ENCODE measurements at regions not wholly inside any gene's neighbourhood (a gene's known extent, or its start where the extent isn't known, plus 50 kb on each side); places are given as distances from the start of the nearest gene placed in this dataset.

DNA sequence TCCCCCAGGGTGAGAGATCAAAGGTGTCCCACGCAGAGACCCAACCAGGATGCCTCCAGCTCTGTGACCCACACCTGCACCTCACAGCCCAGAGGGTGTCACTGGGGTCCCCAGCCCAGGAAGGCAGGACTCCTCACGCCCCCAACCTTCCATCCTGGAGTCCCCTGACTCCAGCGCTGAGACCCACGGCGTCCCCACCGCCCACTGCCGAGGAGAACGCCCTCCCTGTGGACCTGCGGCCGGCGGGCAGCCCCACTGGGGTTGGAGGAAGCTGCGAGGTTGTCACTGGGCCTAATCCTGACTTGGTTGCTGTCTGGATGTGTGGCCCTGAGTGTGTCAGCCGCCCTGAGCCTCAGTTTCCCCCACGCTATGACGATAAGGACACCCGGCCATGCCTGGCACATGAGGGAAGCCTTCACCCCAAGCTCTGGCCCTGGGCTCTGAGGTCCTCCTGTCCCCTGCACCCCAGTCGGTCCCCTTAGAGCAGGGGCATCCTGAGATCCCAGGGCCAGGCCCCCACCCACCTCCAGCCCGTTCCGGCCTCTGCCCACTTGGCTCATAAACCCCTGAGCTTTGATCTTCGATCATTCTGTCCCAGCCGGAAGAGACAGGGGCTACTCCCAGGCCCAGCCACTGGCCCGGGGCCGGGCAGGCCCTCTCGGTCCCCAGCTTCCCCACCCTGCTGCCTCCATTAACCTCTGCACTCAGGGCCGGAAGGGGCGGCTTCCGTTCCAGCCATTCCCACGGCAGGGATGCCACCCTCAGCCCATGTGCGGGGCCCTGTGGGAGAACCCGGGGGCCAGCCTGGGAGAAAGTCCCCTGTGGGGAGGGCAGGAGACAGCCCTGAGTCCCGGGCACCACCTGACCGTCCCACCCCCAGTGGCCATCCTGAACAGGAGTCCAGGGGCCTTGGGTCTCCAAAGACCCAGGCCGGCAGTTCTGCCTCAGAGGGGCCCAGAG, 113.2 kb downstream of the MICALL2 start:
- Histone ChIP-seq H3K27me3 (ENCODE audit: control insufficient read depth, insufficient read depth, low read length) (no peaks in the 10 kb centered on the region), H3K9me3 (ENCODE audit: control insufficient read depth, insufficient read depth, low read length) (no peaks in the 10 kb centered on the region), H3K4me3 (ENCODE audit: low read depth, low read length) (no peak overlapping the region), H3K27ac (ENCODE audit: low read depth, low read length) (no peak overlapping the region), H3K4me1 (ENCODE audit: control insufficient read depth, insufficient read depth, low read length) (no peaks in the 10 kb centered on the region), H3K36me3 (ENCODE audit: control insufficient read depth, insufficient read depth, low read length) (no peaks in the 10 kb centered on the region), H3K9ac (ENCODE audit: low read depth, low read length) (no peak overlapping the region)

DNA sequence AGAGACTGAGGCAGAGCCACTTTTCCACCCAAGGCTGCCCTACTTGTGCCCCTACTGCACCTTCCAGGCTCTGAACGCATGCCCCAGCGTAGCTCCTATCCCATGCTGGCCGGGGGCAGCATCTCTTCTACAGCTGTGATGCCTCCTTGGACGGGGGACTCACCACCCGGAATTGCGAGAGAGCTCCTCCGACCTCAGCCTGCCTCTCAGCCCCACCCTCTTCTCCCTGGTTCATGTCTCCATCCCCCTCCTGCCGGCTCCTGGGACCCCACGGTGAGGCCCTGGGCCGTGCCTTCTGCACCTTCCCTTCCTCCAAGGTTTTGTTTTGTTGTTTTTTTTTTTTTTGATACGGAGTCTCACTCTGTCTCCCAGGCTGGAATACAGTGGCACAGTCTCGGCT, 112.4 kb downstream of the MICALL2 start:
- H3K27ac ChIP-seq (ENCODE audit: low read depth, low read length) = no peak overlapping the region
- H3K4me3 ChIP-seq (ENCODE audit: low read depth, low read length) = no peak overlapping the region
- H3K4me1 ChIP-seq (ENCODE audit: control insufficient read depth, insufficient read depth, low read length) = no peaks in the 10 kb centered on the region
- H3K9ac ChIP-seq (ENCODE audit: low read depth, low read length) = no peak overlapping the region
- no peaks in the 10 kb centered on the region for H3K27me3 ChIP-seq (ENCODE audit: control insufficient read depth, insufficient read depth, low read length)
- H3K36me3 ChIP-seq (ENCODE audit: control insufficient read depth, insufficient read depth, low read length) = no peaks in the 10 kb centered on the region
- no peaks in the 10 kb centered on the region for H3K9me3 ChIP-seq (ENCODE audit: control insufficient read depth, insufficient read depth, low read length)

GRCh38 chr7:1348096-1348822, 111.0 kb downstream of the MICALL2 start:
- no peaks in the 10 kb centered on the region for H3K36me3 ChIP-seq (ENCODE audit: control insufficient read depth, insufficient read depth, low read length)
- H3K4me3 ChIP-seq (ENCODE audit: low read depth, low read length) = no peak overlapping the region
- no peak overlapping the region for H3K27ac ChIP-seq (ENCODE audit: low read depth, low read length)
- H3K9ac ChIP-seq (ENCODE audit: low read depth, low read length) = no peak overlapping the region
- no peaks in the 10 kb centered on the region for H3K4me1 ChIP-seq (ENCODE audit: control insufficient read depth, insufficient read depth, low read length)
- no peaks in the 10 kb centered on the region for H3K27me3 ChIP-seq (ENCODE audit: control insufficient read depth, insufficient read depth, low read length)
- H3K9me3 ChIP-seq (ENCODE audit: control insufficient read depth, insufficient read depth, low read length) = no peaks in the 10 kb centered on the region

DNA sequence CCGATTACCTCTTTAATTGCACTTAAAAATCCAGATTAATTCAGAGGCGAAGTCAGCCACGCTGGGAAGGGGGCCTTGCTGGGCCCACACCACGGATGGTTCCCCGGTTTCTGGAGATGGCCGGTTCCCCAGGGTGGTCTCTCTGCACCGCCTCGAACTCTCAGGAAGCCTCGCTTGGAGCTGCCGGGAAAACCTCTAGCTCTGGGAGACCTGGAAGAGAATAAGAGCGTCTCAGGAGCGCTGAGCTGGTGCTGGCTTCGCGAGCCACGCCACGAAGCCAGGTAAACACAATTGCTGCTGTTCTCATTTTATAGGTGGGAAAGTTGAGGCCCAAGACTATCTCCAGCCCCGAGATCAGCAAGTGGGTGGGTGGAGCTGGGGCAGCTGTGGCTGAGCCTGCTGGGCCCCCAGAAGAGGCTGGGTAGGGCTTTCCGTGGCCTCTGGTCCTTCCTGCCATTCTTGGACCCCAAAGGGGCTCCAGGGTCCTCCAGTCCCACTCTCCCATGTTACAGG, 110.4 kb downstream of the MICALL2 start:
- no peaks in the 10 kb centered on the region for H3K27me3 ChIP-seq (ENCODE audit: control insufficient read depth, insufficient read depth, low read length)
- no peak overlapping the region for H3K27ac ChIP-seq (ENCODE audit: low read depth, low read length)
- H3K36me3 ChIP-seq (ENCODE audit: control insufficient read depth, insufficient read depth, low read length) = no peaks in the 10 kb centered on the region
- no peak overlapping the region for H3K9ac ChIP-seq (ENCODE audit: low read depth, low read length)
- H3K4me1 ChIP-seq (ENCODE audit: control insufficient read depth, insufficient read depth, low read length) = no peaks in the 10 kb centered on the region
- no peak overlapping the region for H3K4me3 ChIP-seq (ENCODE audit: low read depth, low read length)
- H3K9me3 ChIP-seq (ENCODE audit: control insufficient read depth, insufficient read depth, low read length) = no peaks in the 10 kb centered on the region

DNA sequence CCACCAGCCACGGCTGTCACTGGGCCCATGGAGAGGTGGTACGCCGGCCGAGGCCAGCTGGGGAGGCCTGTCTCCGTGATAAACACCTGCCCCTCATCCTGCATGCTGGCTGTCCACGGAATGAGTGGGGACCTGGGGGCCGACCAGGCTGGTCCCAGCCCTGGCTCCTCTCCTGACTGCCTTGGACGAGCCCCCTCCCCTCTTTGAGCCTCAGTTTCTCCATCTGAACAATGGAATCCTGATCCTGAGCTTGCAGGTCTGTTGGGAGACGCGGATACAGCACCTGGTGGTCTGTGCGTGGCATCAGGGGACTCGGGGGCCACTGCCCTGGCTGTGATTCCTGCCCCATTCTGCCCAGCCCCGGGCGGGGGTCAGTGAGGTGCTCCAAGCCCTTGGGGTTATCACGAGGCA, 109.9 kb downstream of the MICALL2 start:
- Histone ChIP-seq H3K27me3 (ENCODE audit: control insufficient read depth, insufficient read depth, low read length) (no peaks in the 10 kb centered on the region), H3K27ac (ENCODE audit: low read depth, low read length) (no peak overlapping the region), H3K4me3 (ENCODE audit: low read depth, low read length) (no peak overlapping the region), H3K9me3 (ENCODE audit: control insufficient read depth, insufficient read depth, low read length) (no peaks in the 10 kb centered on the region), H3K4me1 (ENCODE audit: control insufficient read depth, insufficient read depth, low read length) (no peaks in the 10 kb centered on the region), H3K36me3 (ENCODE audit: control insufficient read depth, insufficient read depth, low read length) (no peaks in the 10 kb centered on the region), H3K9ac (ENCODE audit: low read depth, low read length) (no peak overlapping the region)

- H3K9me3 ChIP-seq (ENCODE audit: control insufficient read depth, insufficient read depth, low read length) = no peaks in the 10 kb centered on the region
- H3K27ac ChIP-seq (ENCODE audit: low read depth, low read length) = no peak overlapping the region
- H3K4me3 ChIP-seq (ENCODE audit: low read depth, low read length) = no peak overlapping the region
- no peaks in the 10 kb centered on the region for H3K4me1 ChIP-seq (ENCODE audit: control insufficient read depth, insufficient read depth, low read length)
- no peaks in the 10 kb centered on the region for H3K27me3 ChIP-seq (ENCODE audit: control insufficient read depth, insufficient read depth, low read length)
- H3K36me3 ChIP-seq (ENCODE audit: control insufficient read depth, insufficient read depth, low read length) = no peaks in the 10 kb centered on the region
- H3K9ac ChIP-seq (ENCODE audit: low read depth, low read length) = no peak overlapping the region
These were observed 107.2 kb downstream of the MICALL2 start for GRCh38 chr7:1351881-1352625.

- Histone ChIP-seq H3K27ac (ENCODE audit: low read depth, low read length) (no peak overlapping the region), H3K4me3 (ENCODE audit: low read depth, low read length) (no peak overlapping the region), H3K9ac (ENCODE audit: low read depth, low read length) (no peak overlapping the region), H3K36me3 (ENCODE audit: control insufficient read depth, insufficient read depth, low read length) (no peaks in the 10 kb centered on the region), H3K27me3 (ENCODE audit: control insufficient read depth, insufficient read depth, low read length) (no peaks in the 10 kb centered on the region), H3K9me3 (ENCODE audit: control insufficient read depth, insufficient read depth, low read length) (no peaks in the 10 kb centered on the region), H3K4me1 (ENCODE audit: control insufficient read depth, insufficient read depth, low read length) (no peaks in the 10 kb centered on the region)
These were observed 106.5 kb downstream of the MICALL2 start for GRCh38 chr7:1352656-1353271.

GRCh38 chr7:1354661-1355567, 104.4 kb downstream of the MICALL2 start:
- H3K4me3 ChIP-seq (ENCODE audit: low read depth, low read length) = no peak overlapping the region
- no peaks in the 10 kb centered on the region for H3K9me3 ChIP-seq (ENCODE audit: control insufficient read depth, insufficient read depth, low read length)
- no peak overlapping the region for H3K9ac ChIP-seq (ENCODE audit: low read depth, low read length)
- no peaks in the 10 kb centered on the region for H3K27me3 ChIP-seq (ENCODE audit: control insufficient read depth, insufficient read depth, low read length)
- no peaks in the 10 kb centered on the region for H3K36me3 ChIP-seq (ENCODE audit: control insufficient read depth, insufficient read depth, low read length)
- H3K4me1 ChIP-seq (ENCODE audit: control insufficient read depth, insufficient read depth, low read length) = no peaks in the 10 kb centered on the region
- H3K27ac ChIP-seq (ENCODE audit: low read depth, low read length) = no peak overlapping the region

DNA sequence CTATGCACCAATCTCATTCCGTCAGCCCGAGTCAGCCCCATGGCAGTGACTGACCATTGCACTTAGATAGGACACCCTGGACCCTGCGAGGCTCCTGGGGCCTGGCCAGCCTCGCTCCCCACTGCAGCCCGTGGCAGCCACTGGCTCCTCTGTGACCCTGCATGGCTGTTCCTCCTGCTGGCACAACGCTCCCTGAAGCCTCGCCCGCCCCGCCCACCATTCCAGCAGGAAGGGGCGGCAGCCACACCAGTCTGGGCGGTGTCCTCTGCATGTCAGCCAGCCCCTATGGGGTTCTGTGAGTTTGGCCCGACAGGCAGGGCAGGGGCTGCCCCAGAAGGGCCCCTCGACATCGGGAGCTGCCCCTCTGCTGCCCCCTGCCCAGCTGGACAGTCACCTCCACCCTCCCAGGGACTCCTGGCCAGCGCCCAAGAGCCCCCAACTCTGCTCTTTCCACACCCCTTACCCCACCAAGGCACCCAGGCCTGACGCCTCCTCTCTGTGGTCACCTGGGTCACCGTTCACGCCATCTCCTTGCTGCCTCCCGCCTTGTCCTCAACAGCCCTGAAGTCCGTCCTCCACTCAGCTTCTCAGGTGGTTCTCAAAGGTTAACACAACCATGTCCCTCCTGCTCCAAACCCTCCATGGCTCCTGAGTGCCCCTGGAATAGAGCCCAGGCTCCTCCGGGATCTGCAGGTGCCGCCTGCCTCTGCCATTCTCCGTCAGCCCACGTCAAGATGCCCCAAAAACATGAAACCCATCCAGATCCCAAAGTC, 103.5 kb downstream of the MICALL2 start:
- Histone ChIP-seq H3K9me3 (ENCODE audit: control insufficient read depth, insufficient read depth, low read length) (no peaks in the 10 kb centered on the region), H3K27me3 (ENCODE audit: control insufficient read depth, insufficient read depth, low read length) (no peaks in the 10 kb centered on the region), H3K36me3 (ENCODE audit: control insufficient read depth, insufficient read depth, low read length) (no peaks in the 10 kb centered on the region), H3K4me1 (ENCODE audit: control insufficient read depth, insufficient read depth, low read length) (no peaks in the 10 kb centered on the region), H3K27ac (ENCODE audit: low read depth, low read length) (no peak overlapping the region), H3K4me3 (ENCODE audit: low read depth, low read length) (no peak overlapping the region), H3K9ac (ENCODE audit: low read depth, low read length) (no peak overlapping the region)

Measured in HUES48 (cell line).